Activated B cell treated with CpG ODN at 0.5 μM for 24 hours (primary cell): ENCODE measurements at regions not wholly inside any gene's neighbourhood (a gene's known extent, or its start where the extent isn't known, plus 50 kb on each side); places are given as distances from the start of the nearest gene placed in this dataset.

Experiments
- ATAC-seq: fragments of 200-7000 bp; cut with Tn5 transposase; one replicate; pipeline ENCODE4 v1.10.0; 2021; ENCODE audit warnings: low read depth, mild to moderate bottlenecking, moderate library complexity
- CTCF ChIA-PET: fragments of 350-600 bp; sonication (Branson Sonifier 250); formaldehyde crosslinking; loops from one replicate; lab custom pipeline; 2021; ENCODE audit warnings: antibody characterized with exemption; lab: Charles Lee
- POLR2A ChIA-PET: fragments of 350-600 bp; sonication (Branson Sonifier 250); formaldehyde crosslinking; loops from one replicate; lab custom pipeline; 2021; ENCODE audit warnings: antibody characterized with exemption; lab: Charles Lee
- DNase-seq: peaks from one replicate; pipeline ENCODE4 v3.0.0; 2022
- H3K27ac Mint-ChIP-seq: one replicate; pipeline ENCODE4 v1.8.0; 2020; ENCODE audit warnings: mixed read lengths
- H3K27me3 Mint-ChIP-seq: one replicate; pipeline ENCODE4 v1.8.0; 2021; ENCODE audit warnings: mixed read lengths
- H3K36me3 Mint-ChIP-seq: one replicate; pipeline ENCODE4 v1.8.0; 2021; ENCODE audit warnings: low read depth, mixed read lengths
- H3K4me1 Mint-ChIP-seq: one replicate; pipeline ENCODE4 v1.8.0; 2021; ENCODE audit warnings: mixed read lengths
- H3K4me3 Mint-ChIP-seq: one replicate; pipeline ENCODE4 v1.8.0; 2020; ENCODE audit warnings: mild to moderate bottlenecking, mixed read lengths
- H3K9me3 Mint-ChIP-seq: one replicate; pipeline ENCODE4 v1.8.0; 2020; ENCODE audit warnings: mixed read lengths
- CTCF ChIP-seq: fragments of 200-600 bp; IDR thresholded peaks from one replicate; pipeline ENCODE4 v1.8.0; 2022; ENCODE audit warnings: antibody characterized with exemption, mild to moderate bottlenecking
- intact Hi-C: fragments of 100-400 bp; cut with micrococcal nuclease; formaldehyde crosslinking; loops from one replicate; pipeline ENCODE4 v1.15.1; 2024

- Mint-ChIP-seq H3K4me1 (peaks cover 12% of the 10 kb centered on the region), H3K4me3 (no peak overlapping the region), H3K9me3 (no peaks in the 10 kb centered on the region), H3K27ac (no peak overlapping the region), H3K27me3 (no peaks in the 10 kb centered on the region), H3K36me3 (no peaks in the 10 kb centered on the region)
- ATAC-seq (no peak), DNase-seq (no peak)
- ChIA-PET CTCF (no interaction called here), POLR2A (no interaction called here)
- intact Hi-C loops = no loop called here
- no peak for TF ChIP-seq CTCF
Observed at GRCh38 chr13:30850204-30850866, 55.7 kb upstream of the MEDAG start.

DNA sequence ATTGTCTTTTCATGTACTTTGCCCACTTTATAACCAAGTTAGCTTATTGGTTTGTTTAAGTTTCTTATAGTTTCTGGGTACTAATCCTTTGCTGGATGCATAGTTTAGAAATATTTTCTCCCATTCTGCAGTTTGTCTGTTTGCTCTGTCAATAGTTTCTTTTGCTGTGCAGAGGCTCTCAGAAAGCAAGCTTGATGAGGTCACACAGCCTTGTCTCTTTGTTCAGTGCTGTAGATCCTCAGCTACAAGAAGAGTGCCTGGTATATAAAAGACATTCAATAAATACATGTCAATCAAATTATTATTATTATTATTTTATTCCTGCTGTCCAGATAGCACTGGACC, 55.2 kb upstream of the MEDAG start:
- Mint-ChIP-seq H3K36me3 (no peaks in the 10 kb centered on the region), H3K4me1 (peaks cover 7% of the 10 kb centered on the region), H3K27ac (no peak overlapping the region), H3K9me3 (no peaks in the 10 kb centered on the region), H3K27me3 (no peaks in the 10 kb centered on the region), H3K4me3 (no peak overlapping the region)
- TF ChIP-seq CTCF = no peak
- no peak for ATAC-seq
- POLR2A ChIA-PET = no interaction called here
- intact Hi-C loops = no loop called here
- DNase-seq = no peak
- CTCF ChIA-PET = no interaction called here

DNA sequence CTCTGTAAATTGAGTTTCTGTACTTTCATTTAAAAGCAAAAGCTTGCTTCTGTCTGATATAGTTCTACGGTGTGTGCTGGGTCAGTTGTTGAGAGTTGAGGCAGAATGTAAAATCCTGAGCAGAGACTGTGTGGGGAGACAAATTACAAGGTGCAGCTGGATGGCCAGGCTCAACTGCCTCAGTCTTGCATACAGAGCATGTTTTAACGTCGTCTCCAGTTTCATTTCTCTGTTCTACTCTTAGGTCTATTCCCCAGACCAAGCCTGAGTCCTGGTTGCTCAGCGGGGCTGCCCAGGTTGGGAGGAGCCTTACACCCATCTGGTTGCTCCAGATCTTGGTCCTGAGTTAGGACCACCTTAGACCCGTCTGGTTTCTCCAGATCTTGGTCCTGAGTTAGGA, 54.4 kb upstream of the MEDAG start:
- POLR2A ChIA-PET = interaction anchor here (0.6 kb wide), 1 partner anchor 121 kb away, joined by 3 read pairs; no protein-coding TSS in a partner anchor
- Mint-ChIP-seq H3K4me3 (no peak overlapping the region), H3K4me1 (peaks cover 7% of the 10 kb centered on the region), H3K27me3 (no peaks in the 10 kb centered on the region), H3K9me3 (no peaks in the 10 kb centered on the region), H3K36me3 (no peaks in the 10 kb centered on the region), H3K27ac (no peak overlapping the region)
- no peak for TF ChIP-seq CTCF
- intact Hi-C loops = no loop called here
- DNase-seq = no peak
- CTCF ChIA-PET = no interaction called here
- peak; percentile 62 for ATAC-seq

DNA sequence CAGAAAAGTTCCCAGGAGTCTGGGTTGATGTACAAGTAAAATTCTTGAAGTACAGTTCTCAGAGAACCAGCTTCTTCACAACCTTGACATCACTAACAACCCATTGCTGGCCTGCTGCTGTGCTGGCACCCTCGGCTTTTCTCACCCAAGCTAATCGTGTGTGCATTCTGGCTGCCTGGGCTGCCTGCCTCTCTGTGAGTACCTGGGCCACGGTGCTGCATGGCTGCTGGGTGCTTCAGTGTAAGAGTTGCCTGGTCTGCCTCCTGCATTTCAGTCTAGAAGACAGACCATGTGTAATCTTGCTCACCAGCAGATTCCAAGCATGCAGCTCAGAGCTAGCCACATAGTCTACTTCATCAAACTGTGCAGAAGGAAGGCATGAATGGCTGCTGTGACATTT, 50.5 kb upstream of the MEDAG start:
- POLR2A ChIA-PET = no interaction called here
- Mint-ChIP-seq H3K36me3 (no peaks in the 10 kb centered on the region), H3K27ac (no peak overlapping the region), H3K9me3 (peaks cover 4% of the 10 kb centered on the region), H3K4me3 (no peak overlapping the region), H3K27me3 (no peaks in the 10 kb centered on the region), H3K4me1 (peaks cover 3% of the 10 kb centered on the region)
- DNase-seq (no peak), ATAC-seq (no peak)
- TF ChIP-seq CTCF = no peak
- intact Hi-C loops = no loop called here
- CTCF ChIA-PET = interaction anchor here (1.2 to 2.9 kb wide), 2 partner anchors 10 to 12 kb away, joined by 4 to 12 read pairs; no protein-coding TSS in a partner anchor

- ATAC-seq (no peak), DNase-seq (no peak)
- H3K4me1 Mint-ChIP-seq = peaks cover 3% of the 10 kb centered on the region
- no peak overlapping the region for H3K4me3 Mint-ChIP-seq
- no peaks in the 10 kb centered on the region for H3K27me3 Mint-ChIP-seq
- intact Hi-C loops = no loop called here
- H3K9me3 Mint-ChIP-seq = peaks cover 4% of the 10 kb centered on the region
- CTCF ChIA-PET = interaction anchor here (1.2 to 2.9 kb wide), 2 partner anchors 9 to 11 kb away, joined by 4 to 12 read pairs; no protein-coding TSS in a partner anchor
- no peak for TF ChIP-seq CTCF
- H3K27ac Mint-ChIP-seq = no peak overlapping the region
- POLR2A ChIA-PET = interaction anchor here (0.6 kb wide), 1 partner anchor 418 kb away, joined by 4 read pairs; no protein-coding TSS in a partner anchor
- H3K36me3 Mint-ChIP-seq = no peaks in the 10 kb centered on the region
Observed at GRCh38 chr13:30856005-30856790, 49.9 kb upstream of the MEDAG start.
